22Rv1 (cell line): ENCODE measurements at regions not wholly inside any gene's neighbourhood (a gene's known extent, or its start where the extent isn't known, plus 50 kb on each side); places are given as distances from the start of the nearest gene placed in this dataset.

Experiments
- H3K27ac ChIP-seq: fragments of 450-650 bp; 2 replicates; pipeline ENCODE4 v1.5.1; 2017
- ZFX ChIP-seq: fragments of 450-650 bp; IDR thresholded peaks from 2 replicates; pipeline ENCODE4 v1.6.1; 2017; ENCODE audit warnings: antibody characterized with exemption, borderline replicate concordance
- TF ChIP-seq, protein P1 (sequence below): fragments of 450-650 bp; IDR thresholded peaks from 2 replicates; pipeline ENCODE4 v1.5.1; 2017; ENCODE audit warnings: mild to moderate bottlenecking

DNA sequence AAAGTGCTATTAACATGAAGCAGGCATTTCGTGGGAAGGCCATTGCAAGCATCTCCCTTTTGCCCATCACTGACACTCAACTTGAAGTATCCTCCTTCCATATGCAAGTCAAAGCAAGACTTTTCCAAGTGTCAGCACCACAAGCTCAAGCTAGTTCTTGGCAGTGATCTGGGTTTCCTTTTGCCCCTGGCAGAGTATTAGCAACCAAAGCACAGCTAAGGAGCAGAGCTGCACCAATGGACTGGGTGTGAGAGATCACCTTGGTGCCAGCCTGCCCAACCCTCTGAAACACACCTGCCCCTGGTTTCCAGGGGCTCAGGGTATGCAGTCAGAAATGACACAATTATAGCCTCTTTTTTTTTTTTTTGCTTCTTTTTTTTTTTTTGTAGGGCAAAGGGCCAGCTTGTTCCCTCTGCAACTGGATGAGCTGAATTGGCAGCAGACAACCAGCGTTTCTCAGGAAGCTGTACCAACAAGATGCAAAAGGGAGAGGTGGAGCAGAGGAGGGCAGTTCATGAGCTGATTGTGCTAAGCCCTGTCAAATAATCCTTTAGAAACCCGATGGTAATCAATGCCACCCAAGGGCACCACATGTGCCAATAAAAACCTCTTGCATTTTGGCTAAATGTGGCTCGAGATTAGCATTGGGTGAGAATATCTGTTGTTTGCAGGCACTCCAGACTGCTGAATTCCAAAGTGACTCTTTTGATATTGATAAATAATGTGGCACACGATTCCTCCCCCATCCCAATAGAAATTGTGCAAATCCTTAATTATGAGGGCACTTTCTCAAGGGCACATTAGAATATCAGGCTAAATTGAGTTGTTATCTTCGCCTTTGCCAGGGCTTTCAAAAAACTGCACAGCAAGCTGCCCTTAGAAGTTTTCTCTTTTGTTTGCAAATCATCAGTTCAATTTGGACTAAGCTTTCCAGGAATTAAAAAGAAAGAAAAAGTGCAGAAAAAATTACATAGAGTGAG lies 192.4 kb downstream of the GAS1 start:
- TF ChIP-seq ZFX: no peak
- TF ChIP-seq, protein P1, sequence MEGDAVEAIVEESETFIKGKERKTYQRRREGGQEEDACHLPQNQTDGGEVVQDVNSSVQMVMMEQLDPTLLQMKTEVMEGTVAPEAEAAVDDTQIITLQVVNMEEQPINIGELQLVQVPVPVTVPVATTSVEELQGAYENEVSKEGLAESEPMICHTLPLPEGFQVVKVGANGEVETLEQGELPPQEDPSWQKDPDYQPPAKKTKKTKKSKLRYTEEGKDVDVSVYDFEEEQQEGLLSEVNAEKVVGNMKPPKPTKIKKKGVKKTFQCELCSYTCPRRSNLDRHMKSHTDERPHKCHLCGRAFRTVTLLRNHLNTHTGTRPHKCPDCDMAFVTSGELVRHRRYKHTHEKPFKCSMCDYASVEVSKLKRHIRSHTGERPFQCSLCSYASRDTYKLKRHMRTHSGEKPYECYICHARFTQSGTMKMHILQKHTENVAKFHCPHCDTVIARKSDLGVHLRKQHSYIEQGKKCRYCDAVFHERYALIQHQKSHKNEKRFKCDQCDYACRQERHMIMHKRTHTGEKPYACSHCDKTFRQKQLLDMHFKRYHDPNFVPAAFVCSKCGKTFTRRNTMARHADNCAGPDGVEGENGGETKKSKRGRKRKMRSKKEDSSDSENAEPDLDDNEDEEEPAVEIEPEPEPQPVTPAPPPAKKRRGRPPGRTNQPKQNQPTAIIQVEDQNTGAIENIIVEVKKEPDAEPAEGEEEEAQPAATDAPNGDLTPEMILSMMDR: no peak
- H3K27ac ChIP-seq: no peak overlapping the region

DNA sequence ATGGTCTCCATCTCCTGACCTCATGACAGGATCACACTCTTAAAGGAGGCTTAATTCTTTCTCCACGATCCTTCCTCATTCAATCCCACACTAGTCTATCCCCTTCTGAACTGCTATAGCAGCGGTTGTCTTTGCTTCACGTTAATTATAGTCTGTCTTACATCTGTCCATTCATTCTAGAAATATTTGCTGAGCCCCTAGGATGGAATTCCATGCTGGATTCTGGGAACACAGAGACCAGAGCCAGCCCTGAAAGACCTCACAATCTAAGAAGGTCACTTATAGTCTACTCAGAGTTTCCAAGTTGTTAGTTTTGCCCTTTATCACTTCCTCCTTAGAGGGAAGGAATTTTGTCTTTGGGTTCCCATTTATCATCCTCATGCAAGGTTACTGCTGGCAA lies 193.5 kb downstream of the GAS1 start:
- TF ChIP-seq ZFX: no peak
- TF ChIP-seq, protein P1: no peak
- no peak overlapping the region for H3K27ac ChIP-seq

DNA sequence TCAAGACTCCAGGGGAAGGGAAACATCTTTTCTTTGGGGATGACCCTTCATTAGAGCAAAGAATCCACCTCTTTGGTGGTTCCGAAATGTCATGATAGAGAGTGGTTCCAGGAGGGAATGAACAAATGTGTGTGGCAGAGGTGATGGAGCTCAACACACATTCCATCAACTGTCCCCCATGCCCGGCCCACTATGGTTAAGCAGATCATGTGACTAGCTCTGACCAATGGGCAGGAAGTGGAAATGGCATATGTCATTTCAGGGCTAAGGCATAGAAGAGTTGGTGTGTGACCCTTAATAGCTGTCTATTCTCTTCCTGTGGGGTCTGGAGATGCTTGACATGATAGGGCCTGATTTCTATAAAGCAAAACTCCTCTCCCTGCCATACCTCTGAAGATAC lies 194.6 kb downstream of the GAS1 start:
- TF ChIP-seq, protein P1: no peak

DNA sequence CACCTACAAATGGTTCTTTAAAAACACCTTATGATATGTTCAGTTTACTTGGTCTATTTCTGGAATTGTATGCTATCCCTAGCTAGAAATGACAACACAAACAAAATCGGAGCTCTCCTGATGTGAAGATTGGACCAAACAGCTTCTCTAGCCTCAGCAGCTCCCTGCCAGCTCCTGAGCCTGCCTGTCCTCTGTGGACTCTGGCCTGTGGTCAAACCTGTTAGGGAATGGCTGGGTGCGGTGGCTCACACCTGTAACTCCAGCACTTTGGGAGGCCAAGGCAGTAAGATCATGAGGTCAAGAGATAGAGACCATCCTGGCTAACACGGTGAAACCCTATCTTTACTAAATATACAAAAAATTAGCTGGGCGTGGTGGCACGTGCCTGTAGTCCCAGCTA lies 195.3 kb downstream of the GAS1 start:
- TF ChIP-seq ZFX: no peak
- TF ChIP-seq, protein P1: no peak
- no peak overlapping the region for H3K27ac ChIP-seq

More for the DNA sequence above, 194.6 kb downstream of the GAS1 start:
- H3K27ac ChIP-seq: no peak overlapping the region

DNA sequence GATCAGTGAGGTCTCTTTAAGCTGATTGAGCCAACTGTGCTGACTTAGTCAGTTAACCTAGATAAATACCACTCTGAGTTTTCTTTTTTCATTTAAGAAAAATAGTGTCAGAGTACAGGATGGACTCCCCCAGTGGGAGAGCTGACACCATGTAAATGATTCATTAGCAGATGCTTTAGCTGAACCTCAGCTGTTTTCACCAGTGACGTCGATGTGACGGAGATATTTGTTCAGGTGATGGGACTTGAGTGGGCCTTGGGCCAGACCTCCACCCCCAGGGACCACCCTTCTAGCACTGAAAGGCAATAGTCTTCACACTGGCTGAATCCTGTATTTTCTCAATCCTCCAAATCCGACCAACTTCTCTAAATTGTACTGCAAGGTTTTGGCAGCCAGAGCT lies 196.1 kb downstream of the GAS1 start:
- no peak overlapping the region for H3K27ac ChIP-seq
- TF ChIP-seq ZFX: no peak
- TF ChIP-seq, protein P1: no peak

DNA sequence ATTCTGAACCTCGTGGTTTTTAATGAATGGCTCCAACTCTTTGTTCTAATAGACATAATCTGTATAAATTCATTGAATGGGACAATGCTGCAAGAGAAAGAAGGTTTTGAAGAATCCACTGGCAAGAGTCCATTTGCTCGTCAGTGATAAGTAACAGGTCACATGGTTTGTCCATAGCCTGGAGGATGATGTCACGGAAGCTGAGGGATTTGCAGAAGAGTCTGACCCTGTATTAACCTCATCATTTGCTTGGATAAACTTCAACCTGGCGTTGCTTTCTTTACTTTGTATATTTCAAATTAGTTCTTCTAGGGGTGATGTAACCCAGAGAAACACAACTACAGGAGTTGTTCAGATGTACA lies 197.4 kb downstream of the GAS1 start:
- TF ChIP-seq, protein P1: no peak
- no peak for TF ChIP-seq ZFX
- no peak overlapping the region for H3K27ac ChIP-seq

DNA sequence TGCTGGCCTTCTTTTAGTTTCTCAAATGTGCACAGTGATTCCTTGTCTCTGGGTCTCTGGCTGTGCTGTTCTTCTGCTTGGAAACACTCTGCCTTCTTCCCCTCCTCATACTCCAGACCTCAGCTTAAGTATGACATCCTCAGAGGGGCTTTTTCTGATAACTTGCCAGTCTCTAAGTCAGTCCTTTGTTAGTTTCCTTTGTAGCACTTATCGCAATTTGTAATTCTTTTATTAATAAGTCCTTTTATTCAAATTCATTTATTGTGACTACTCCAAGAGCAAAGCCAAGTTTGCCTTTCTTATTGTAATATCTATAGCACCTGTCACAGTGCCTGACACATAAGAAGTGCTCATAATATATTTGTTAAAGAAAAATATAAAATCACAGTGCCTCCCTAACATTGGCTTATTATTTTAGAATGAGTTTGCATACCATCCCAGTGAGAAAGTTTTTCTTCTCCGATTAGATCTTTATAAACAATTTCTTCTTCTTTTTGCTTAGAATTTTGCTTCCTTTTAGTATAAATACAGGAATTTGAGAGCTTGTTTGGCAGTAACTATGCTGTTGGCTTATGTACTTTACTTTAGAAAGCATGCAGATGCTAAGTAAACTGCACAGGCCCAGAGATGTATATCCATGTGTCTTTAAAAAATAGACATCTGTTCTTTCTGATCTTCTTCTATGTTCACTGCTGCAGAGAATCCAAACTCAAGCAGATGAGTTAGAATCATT lies 198.0 kb downstream of the GAS1 start:
- H3K27ac ChIP-seq: no peak overlapping the region

More for the DNA sequence above, 198.0 kb downstream of the GAS1 start:
- TF ChIP-seq ZFX: no peak
- TF ChIP-seq, protein P1: no peak
